HG03342 (cell line): ENCODE measurements at regions not wholly inside any gene's neighbourhood (a gene's known extent, or its start where the extent isn't known, plus 50 kb on each side); places are given as distances from the start of the nearest gene placed in this dataset.

Experiments
- ATAC-seq: cut with Tn5 transposase; IDR thresholded peaks from one replicate; pipeline ENCODE4 v1.9.1; 2021; ENCODE audit warnings: mild to moderate bottlenecking, moderate library complexity; ENCODE audit not compliant: unreplicated experiment

GRCh38 chr15:77716632-77717332 is 84.1 kb upstream of the LINGO1 start:
- ATAC-seq: no peak

- no peak for ATAC-seq
These were observed 83.1 kb upstream of the LINGO1 start for GRCh38 chr15:77715860-77716259.

GRCh38 chr15:77715051-77715450 is 82.3 kb upstream of the LINGO1 start:
- ATAC-seq: no peak

- no peak for ATAC-seq
These were observed 81.8 kb upstream of the LINGO1 start for GRCh38 chr15:77714555-77714954.

- no peak for ATAC-seq
These were observed 81.3 kb upstream of the LINGO1 start for GRCh38 chr15:77714023-77714422.

GRCh38 chr15:77713281-77713680 is 80.6 kb upstream of the LINGO1 start:
- ATAC-seq: no peak

- ATAC-seq: no peak
These were observed 79.7 kb upstream of the LINGO1 start for GRCh38 chr15:77712438-77712837.

GRCh38 chr15:77710637-77711036 is 77.9 kb upstream of the LINGO1 start:
- no peak for ATAC-seq

- ATAC-seq: no peak
These were observed 77.5 kb upstream of the LINGO1 start for GRCh38 chr15:77710206-77710605.

GRCh38 chr15:77709135-77709886 is 76.6 kb upstream of the LINGO1 start:
- no peak for ATAC-seq

GRCh38 chr15:77706482-77707244 is 74.0 kb upstream of the LINGO1 start:
- ATAC-seq: no peak

GRCh38 chr15:77702211-77702957 is 69.7 kb upstream of the LINGO1 start:
- no peak for ATAC-seq

- ATAC-seq: no peak
These were observed 65.8 kb upstream of the LINGO1 start for GRCh38 chr15:77698481-77698880.

- ATAC-seq: no peak
These were observed 65.2 kb upstream of the LINGO1 start for GRCh38 chr15:77697893-77698292.

- no peak for ATAC-seq
These were observed 64.2 kb upstream of the LINGO1 start for GRCh38 chr15:77696871-77697270.

- no peak for ATAC-seq
These were observed 63.4 kb upstream of the LINGO1 start for GRCh38 chr15:77695961-77696582.

- ATAC-seq: no peak
These were observed 62.8 kb upstream of the LINGO1 start for GRCh38 chr15:77695548-77695947.

GRCh38 chr15:77693576-77693975 is 60.9 kb upstream of the LINGO1 start:
- no peak for ATAC-seq

- ATAC-seq: no peak
These were observed 59.9 kb upstream of the LINGO1 start for GRCh38 chr15:77692614-77693013.

GRCh38 chr15:77691607-77692006 is 58.9 kb upstream of the LINGO1 start:
- ATAC-seq: no peak

- no peak for ATAC-seq
These were observed 57.1 kb upstream of the LINGO1 start for GRCh38 chr15:77689821-77690220.
